ENCODE measurements at regions not wholly inside any gene's neighbourhood (a gene's known extent, or its start where the extent isn't known, plus 50 kb on each side); places are given as distances from the start of the nearest gene placed in this dataset.

DNA sequence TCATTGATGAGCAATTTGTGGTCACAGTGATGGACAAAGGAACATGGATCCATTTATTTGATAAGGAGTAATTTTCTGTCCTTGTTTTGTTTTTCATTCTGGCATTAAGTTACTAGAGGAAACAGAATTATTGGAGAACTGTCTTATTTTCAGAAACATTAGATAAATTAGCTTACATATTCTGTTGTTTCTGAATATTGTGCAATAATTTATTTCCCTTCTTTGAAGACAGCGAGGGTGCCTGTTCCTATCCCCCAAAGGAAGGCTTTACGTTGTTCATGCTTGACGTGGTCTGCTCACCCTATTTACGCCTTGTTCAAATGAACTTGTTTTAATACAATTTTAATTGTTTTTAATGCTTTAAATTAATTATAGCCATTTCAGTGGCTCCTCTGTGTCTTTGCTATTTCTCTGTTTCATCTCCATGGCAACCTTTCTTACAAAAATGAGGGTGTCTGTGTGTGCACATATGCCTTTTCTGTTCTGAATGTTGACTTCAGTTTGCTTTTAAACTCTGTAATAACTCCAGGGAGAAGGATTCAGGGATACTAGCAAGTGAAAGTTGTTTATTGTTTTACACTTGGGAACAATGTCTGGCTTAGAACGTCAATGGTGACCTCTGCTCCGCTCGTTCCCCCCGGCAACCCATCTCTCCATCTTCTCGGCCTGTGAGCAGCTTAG lies 138.3 kb upstream of the PLET1 start:
- ATAC-seq (replicated peaks) = no peak
- Mint-ChIP-seq H3K4me3 (no peak overlapping the region), H3K4me1 (ENCODE audit: low read depth in 2 of 2) (no peaks in the 10 kb centered on the region), H3K27me3 (peaks cover 9 to 15% of the 10 kb centered on the region in 2 donors), H3K36me3 (ENCODE audit: insufficient read depth) (no peaks in the 10 kb centered on the region), H3K27ac (no peak overlapping the region), H3K9me3 (no peaks in the 10 kb centered on the region)
- no peak for DNase-seq

DNA sequence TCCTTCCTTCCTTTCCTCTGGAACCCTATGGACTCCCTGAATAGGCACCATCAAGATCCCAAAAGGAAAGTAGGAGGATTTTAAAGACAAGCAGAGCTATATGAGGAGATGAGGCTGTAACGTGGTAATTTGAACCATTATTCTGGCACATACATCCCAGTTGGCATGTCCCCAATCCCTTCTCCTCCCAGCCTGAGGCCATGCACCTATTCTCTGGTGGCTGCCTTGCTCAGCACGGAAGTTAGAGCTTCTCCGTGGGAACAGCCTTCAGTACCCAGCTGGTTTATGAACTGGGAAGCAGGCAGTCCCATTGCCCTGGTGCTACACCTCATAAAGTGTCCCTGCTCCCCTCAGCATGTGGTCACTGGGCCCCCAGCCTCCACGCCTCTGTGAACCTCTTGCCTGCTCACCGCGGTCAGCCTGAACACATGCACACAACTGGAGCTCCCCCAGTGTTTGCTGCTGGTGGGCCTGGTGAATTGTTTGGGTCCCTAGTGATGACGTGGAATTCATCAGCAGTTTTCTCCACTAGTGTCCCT lies 139.9 kb upstream of the PLET1 start:
- Mint-ChIP-seq H3K4me1 (ENCODE audit: low read depth in 2 of 2) (no peaks in the 10 kb centered on the region), H3K36me3 (ENCODE audit: insufficient read depth) (no peaks in the 10 kb centered on the region), H3K27me3 (peaks cover 4 to 15% of the 10 kb centered on the region in 2 donors), H3K4me3 (no peak overlapping the region), H3K27ac (no peak overlapping the region), H3K9me3 (no peaks in the 10 kb centered on the region)
- ATAC-seq (replicated peaks) = no peak
- no peak for DNase-seq

DNA sequence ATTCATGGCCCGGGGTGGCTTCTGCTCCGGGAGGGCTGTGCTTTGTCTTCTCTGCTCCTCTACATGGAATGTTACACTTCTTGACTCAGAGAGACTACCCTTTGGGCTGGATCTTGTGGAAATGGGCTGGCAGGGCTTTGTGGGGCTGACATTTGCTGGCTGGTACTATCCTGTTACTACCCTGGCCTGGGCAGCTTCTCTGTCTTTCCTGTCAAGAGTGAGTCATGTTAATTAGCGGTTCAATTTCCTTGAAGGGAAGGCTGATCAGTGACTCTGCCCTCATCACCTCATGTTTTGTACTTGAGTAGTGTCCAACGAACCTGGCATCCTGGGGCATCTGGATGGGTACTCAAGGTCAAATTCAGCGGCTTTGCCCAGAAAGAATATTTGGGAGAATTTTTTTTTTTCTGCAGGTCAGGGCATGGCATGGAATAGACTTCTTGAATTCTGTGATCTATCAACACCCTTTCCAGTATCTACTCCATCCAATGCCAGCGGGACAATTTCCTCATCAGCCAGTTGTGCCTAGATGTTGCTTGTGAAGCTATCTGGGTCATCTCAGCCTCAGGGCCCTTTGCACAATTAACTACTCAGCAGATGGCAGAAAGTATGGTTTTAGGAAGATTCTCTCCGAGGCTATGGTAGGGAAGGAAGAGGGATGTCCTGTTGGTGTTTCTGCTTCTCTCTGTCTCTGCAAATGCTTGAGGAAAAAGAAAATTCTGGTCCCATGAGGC lies 140.5 kb upstream of the PLET1 start:
- Mint-ChIP-seq H3K4me3 (no peak overlapping the region), H3K9me3 (no peaks in the 10 kb centered on the region), H3K27me3 (peaks cover 4 to 15% of the 10 kb centered on the region in 2 donors), H3K4me1 (ENCODE audit: low read depth in 2 of 2) (no peaks in the 10 kb centered on the region), H3K27ac (no peak overlapping the region), H3K36me3 (ENCODE audit: insufficient read depth) (no peaks in the 10 kb centered on the region)
- ATAC-seq (replicated peaks) = no peak
- no peak for DNase-seq

DNA sequence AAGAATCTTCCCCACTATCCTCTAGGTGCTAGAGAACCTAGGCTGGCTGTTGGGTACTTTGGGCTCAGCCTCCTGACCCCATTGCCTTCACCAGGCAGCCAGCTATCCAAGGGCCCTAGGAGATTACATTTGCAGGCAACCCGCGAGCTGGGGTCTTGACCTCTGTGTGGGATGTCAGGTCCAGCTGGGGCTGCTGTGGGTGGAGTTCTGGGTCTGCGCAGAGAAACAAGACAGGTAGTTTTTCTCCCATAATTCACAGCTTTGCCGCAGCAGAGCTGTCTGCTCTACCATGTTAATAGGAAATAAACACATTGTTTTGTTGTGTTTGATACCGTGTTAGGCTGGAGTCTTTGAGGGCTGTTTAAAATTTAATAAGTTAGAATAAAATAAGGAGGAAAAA lies 142.8 kb upstream of the PLET1 start:
- Mint-ChIP-seq H3K27ac (no peak overlapping the region), H3K9me3 (no peaks in the 10 kb centered on the region), H3K4me1 (ENCODE audit: low read depth in 2 of 2) (no peaks in the 10 kb centered on the region), H3K4me3 (no peak overlapping the region), H3K27me3 (peaks cover 4 to 8% of the 10 kb centered on the region in 2 donors), H3K36me3 (ENCODE audit: insufficient read depth) (no peaks in the 10 kb centered on the region)
- no peak for DNase-seq
- ATAC-seq (replicated peaks) = no peak

DNA sequence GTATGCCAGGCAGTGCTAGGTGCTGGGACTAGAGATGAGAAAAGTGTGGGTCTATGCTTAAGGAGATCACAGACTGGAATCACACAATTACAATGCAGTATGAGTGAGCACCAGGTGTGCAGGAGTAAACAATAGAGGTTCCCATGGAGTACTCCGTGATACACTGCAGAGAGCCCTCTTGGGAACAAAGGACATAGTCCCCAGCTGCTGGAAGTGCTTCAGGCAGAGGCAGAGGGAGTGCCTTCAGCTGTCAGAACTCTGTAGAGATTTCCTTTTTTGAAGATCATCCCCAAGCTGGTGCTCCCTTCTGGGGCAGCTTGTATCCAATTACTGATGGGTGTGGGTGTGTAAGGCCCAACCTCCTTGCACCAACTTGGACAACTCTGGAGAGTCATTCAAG lies 143.5 kb upstream of the PLET1 start:
- H3K4me1 Mint-ChIP-seq (ENCODE audit: low read depth in 2 of 2) = no peaks in the 10 kb centered on the region
- no peaks in the 10 kb centered on the region for H3K36me3 Mint-ChIP-seq (ENCODE audit: insufficient read depth)
- no peaks in the 10 kb centered on the region for H3K9me3 Mint-ChIP-seq
- no peak overlapping the region for H3K4me3 Mint-ChIP-seq
- no peak overlapping the region for H3K27ac Mint-ChIP-seq
- H3K27me3 Mint-ChIP-seq = peaks cover 4 to 12% of the 10 kb centered on the region in 2 donors
- no peak for ATAC-seq (replicated peaks)
- no peak for DNase-seq

DNA sequence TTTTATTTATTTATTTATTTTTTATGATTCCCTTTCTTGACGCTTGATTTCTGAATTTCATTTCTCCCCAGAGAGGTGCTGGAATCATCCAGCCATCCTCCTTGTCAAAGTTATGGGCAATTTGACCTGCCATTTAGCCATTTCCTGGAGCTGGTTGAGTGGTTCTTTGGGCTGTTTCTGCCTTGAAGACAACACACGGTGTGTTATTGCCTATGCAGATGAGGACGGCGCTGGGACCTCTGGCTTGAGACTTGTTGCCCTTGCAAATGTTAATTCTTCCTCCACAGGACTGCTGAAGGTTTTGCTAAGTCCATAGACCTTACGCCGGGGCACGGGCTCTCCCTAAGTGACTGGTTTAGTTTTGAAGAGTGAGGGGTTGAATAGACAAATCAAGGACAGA lies 147.9 kb upstream of the PLET1 start:
- no peak overlapping the region for H3K4me3 Mint-ChIP-seq
- no peaks in the 10 kb centered on the region for H3K36me3 Mint-ChIP-seq (ENCODE audit: insufficient read depth)
- peaks cover 9 to 25% of the 10 kb centered on the region in 2 donors for H3K27me3 Mint-ChIP-seq
- DNase-seq (no peak), ATAC-seq (replicated peaks) (no peak)
- no peak overlapping the region for H3K27ac Mint-ChIP-seq
- H3K9me3 Mint-ChIP-seq = peaks cover 0 to 4% of the 10 kb centered on the region in 2 donors
- H3K4me1 Mint-ChIP-seq (ENCODE audit: low read depth in 2 of 2) = no peaks in the 10 kb centered on the region

DNA sequence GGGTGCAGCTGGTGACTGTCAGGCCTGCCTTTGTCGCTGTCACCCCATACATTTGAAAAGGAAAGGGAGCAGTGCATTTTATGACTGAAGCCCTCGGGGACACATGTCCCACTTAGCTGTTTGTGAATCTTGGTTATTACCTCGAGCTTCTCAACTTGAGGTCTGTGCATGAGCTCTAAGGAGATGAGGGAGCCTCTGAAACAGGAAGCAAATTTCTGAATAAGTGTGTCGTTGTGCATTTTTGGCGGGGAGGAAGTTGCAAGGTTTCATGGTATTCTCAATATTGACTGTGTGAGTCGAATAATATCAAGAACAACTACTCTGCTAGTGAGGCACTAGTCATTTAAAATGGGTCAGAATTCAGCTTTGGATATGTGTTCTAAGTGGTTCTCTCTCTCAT lies 149.7 kb upstream of the PLET1 start:
- H3K27me3 Mint-ChIP-seq = peaks cover 19 to 29% of the 10 kb centered on the region in 2 donors
- peaks cover 0 to 4% of the 10 kb centered on the region in 2 donors for H3K9me3 Mint-ChIP-seq
- no peak overlapping the region for H3K4me3 Mint-ChIP-seq
- no peak overlapping the region for H3K27ac Mint-ChIP-seq
- no peaks in the 10 kb centered on the region for H3K4me1 Mint-ChIP-seq (ENCODE audit: low read depth in 2 of 2)
- H3K36me3 Mint-ChIP-seq (ENCODE audit: insufficient read depth) = no peaks in the 10 kb centered on the region
- DNase-seq (no peak), ATAC-seq (replicated peaks) (no peak)

DNA sequence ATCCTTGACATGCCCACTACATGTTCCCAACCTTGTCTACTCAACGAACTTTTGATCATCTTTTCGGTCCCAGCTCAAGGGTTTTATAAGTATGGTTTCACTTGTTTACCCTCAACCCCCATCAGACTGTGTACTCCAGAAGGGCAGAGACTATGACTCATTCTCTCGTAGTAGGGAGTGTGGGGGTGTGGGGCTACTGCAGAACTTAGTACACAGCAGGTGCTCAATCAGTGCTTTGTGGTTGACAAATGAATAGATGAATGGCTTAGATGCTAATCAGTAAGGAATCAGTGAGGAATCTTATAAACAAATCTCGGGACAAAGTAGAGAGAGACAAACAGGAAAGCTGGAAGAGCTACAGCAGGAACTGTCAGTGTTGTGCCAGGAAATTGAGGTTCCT lies 151.7 kb upstream of the PLET1 start:
- no peaks in the 10 kb centered on the region for H3K36me3 Mint-ChIP-seq (ENCODE audit: insufficient read depth)
- ATAC-seq (replicated peaks) = no peak
- no peaks in the 10 kb centered on the region for H3K4me1 Mint-ChIP-seq (ENCODE audit: low read depth in 2 of 2)
- DNase-seq = no peak
- peaks cover 0 to 4% of the 10 kb centered on the region in 2 donors for H3K9me3 Mint-ChIP-seq
- peaks cover 24 to 36% of the 10 kb centered on the region in 2 donors for H3K27me3 Mint-ChIP-seq
- no peak overlapping the region for H3K27ac Mint-ChIP-seq
- H3K4me3 Mint-ChIP-seq = no peak overlapping the region

DNA sequence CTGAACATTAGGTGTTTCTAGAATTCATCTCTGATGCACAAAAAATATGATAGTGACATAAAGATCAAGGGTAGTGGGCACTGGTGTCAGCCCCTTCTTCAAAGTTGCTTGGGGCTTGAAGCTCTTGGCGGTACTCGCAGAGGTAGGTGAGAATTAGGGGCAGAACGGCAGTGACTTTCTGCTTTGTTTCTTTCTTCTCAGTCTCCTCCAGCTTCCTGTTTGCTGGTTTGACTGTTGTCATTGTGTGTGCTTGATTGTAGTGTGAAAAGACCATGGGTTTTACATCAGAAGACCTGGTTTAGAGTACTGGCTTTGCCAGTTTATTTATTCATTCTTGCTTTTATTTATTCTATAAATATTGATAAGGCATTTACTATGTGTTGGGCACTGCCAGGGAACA lies 156.7 kb upstream of the PLET1 start:
- DNase-seq = no peak
- peaks cover 26 to 31% of the 10 kb centered on the region in 2 donors for H3K27me3 Mint-ChIP-seq
- no peaks in the 10 kb centered on the region for H3K4me1 Mint-ChIP-seq (ENCODE audit: low read depth in 2 of 2)
- no peaks in the 10 kb centered on the region for H3K36me3 Mint-ChIP-seq (ENCODE audit: insufficient read depth)
- peaks cover 0 to 2% of the 10 kb centered on the region in 2 donors for H3K9me3 Mint-ChIP-seq
- no peak for ATAC-seq (replicated peaks)
- H3K4me3 Mint-ChIP-seq = no peak overlapping the region
- no peak overlapping the region for H3K27ac Mint-ChIP-seq

DNA sequence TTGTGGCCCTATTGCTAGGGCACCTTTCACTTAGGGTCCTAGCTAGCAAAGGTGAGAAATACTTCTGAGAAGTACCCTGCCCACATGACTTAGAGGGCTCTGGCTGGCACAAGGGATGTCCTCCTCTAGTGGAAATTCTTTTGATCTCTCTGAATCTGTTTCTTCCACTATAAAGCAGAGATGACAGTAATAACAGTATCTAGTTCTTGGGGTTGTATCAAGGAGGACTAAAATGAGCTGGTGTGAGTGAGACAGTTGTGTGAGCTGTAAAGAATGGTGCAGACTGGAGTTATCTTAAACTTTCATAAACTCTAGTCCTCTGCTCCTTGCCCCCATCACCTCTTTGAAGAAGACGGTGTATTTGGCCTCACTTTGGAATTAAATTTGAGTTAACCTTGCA lies 157.8 kb upstream of the PLET1 start:
- Mint-ChIP-seq H3K4me1 (ENCODE audit: low read depth in 2 of 2) (no peaks in the 10 kb centered on the region), H3K27me3 (peaks cover 31 to 36% of the 10 kb centered on the region in 2 donors), H3K36me3 (ENCODE audit: insufficient read depth) (no peaks in the 10 kb centered on the region), H3K4me3 (no peak overlapping the region), H3K9me3 (no peaks in the 10 kb centered on the region), H3K27ac (no peak overlapping the region)
- ATAC-seq (replicated peaks) (no peak), DNase-seq (no peak)

DNA sequence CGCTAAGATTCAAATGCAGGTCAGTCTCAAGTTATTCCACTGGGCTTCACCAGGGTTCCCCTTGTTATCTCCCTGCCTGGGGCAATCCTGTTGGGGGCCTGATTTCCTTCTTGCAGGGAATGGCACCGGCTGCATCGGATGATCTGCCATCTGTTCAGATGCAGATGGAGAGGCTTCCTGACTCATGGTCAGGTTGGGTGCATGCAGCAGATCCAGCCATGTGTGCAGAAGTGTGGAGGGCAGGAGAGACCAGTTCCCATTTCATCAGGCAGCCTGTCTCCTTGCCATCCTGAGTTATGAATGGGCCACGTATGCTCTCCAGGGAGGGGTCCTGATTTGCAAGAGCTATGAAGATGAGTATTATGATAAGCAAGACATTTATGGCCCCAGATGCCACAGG lies 161.2 kb upstream of the PLET1 start:
- Mint-ChIP-seq H3K36me3 (ENCODE audit: insufficient read depth) (no peaks in the 10 kb centered on the region), H3K27me3 (peaks cover 17 to 25% of the 10 kb centered on the region in 2 donors), H3K9me3 (no peaks in the 10 kb centered on the region), H3K4me1 (ENCODE audit: low read depth in 2 of 2) (no peaks in the 10 kb centered on the region), H3K4me3 (no peak overlapping the region), H3K27ac (no peak overlapping the region)
- ATAC-seq (replicated peaks) (no peak), DNase-seq (no peak)

DNA sequence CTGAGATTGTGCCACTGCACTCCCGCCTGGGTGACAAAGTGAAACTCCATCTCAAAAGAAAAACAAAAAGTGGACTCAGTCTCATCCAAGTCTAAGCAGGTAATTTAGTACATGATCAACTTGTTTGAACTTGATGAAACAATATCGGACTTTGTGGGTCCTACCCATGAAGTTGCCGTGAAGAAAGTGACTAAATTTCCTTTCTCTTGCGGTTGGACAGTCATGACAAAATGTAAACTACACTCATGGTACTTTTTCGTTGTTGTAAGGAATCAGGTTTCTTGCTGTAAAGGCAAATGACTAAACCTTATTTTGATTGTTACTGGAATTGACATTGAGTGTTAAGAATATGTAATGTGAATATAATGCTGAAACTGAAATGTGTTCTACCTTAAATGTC lies 164.5 kb upstream of the PLET1 start:
- H3K9me3 Mint-ChIP-seq = peaks cover 3 to 7% of the 10 kb centered on the region in 2 donors
- no peaks in the 10 kb centered on the region for H3K4me1 Mint-ChIP-seq (ENCODE audit: low read depth in 2 of 2)
- no peak overlapping the region for H3K27ac Mint-ChIP-seq
- peaks cover 9 to 25% of the 10 kb centered on the region in 2 donors for H3K27me3 Mint-ChIP-seq
- no peak for ATAC-seq (replicated peaks)
- DNase-seq = no peak
- H3K4me3 Mint-ChIP-seq = no peak overlapping the region
- no peaks in the 10 kb centered on the region for H3K36me3 Mint-ChIP-seq (ENCODE audit: insufficient read depth)

DNA sequence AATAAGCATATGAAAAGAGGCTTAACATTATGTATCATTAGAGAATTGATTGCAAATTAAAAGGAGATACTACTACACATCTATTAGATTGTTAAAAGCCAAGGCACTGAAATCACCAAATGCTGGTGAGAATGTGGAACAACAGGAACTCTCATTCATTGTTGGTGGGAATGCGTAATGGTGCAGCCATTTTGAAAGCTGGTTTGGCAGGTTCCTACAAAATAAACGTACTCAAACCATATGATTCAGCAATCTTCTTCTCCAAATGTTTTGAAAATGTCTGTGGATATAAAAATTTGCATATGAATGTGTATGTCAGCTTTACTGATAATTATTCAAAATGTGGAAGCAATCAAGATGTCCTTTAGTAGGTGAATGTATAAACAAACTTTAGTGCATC lies 176.4 kb upstream of the PLET1 start:
- DNase-seq (no peak), ATAC-seq (replicated peaks) (no peak)
- peaks cover 24 to 30% of the 10 kb centered on the region in 2 donors for H3K27me3 Mint-ChIP-seq
- H3K4me3 Mint-ChIP-seq = no peak overlapping the region
- H3K36me3 Mint-ChIP-seq (ENCODE audit: insufficient read depth) = no peaks in the 10 kb centered on the region
- no peak overlapping the region for H3K27ac Mint-ChIP-seq
- H3K9me3 Mint-ChIP-seq = peaks cover 10 to 16% of the 10 kb centered on the region in 2 donors
- no peaks in the 10 kb centered on the region for H3K4me1 Mint-ChIP-seq (ENCODE audit: low read depth in 2 of 2)

DNA sequence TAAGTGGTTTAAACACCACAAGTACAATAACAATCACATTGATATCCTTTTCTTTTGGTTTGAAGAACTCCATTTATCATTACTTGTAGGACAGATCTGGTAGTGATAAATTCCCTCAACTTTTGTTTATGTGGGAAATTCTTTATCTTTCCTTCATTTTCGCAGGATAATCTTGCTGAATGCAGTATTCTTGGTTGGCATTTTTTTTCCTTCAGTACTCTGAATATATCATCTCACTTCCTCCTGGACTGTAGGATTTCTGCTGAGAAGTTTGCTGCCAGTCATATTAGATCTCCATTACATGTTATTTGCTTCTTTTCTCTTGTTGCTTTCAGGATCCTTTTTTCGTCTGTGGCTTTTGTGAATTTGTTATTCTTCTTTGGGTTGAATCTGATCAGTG lies 179.0 kb upstream of the PLET1 start:
- peaks cover 6 to 10% of the 10 kb centered on the region in 2 donors for H3K9me3 Mint-ChIP-seq
- ATAC-seq (replicated peaks) (no peak), DNase-seq (no peak)
- no peaks in the 10 kb centered on the region for H3K36me3 Mint-ChIP-seq (ENCODE audit: insufficient read depth)
- no peak overlapping the region for H3K27ac Mint-ChIP-seq
- H3K4me3 Mint-ChIP-seq = no peak overlapping the region
- H3K4me1 Mint-ChIP-seq (ENCODE audit: low read depth in 2 of 2) = no peaks in the 10 kb centered on the region
- peaks cover under 1 to 18% of the 10 kb centered on the region in 2 donors for H3K27me3 Mint-ChIP-seq
